GM23248 (cell line): ENCODE measurements at regions not wholly inside any gene's neighbourhood (a gene's known extent, or its start where the extent isn't known, plus 50 kb on each side); places are given as distances from the start of the nearest gene placed in this dataset.

Source experiments
- DNase-seq: peaks from one replicate; pipeline ENCODE4 v3.0.0-alpha.2; 2015
- H2AFZ ChIP-seq: fragments of 200-600 bp; sonication (generic); 2 replicates; pipeline ENCODE4 v1.6.1; 2016; ENCODE audit warnings: antibody characterized with exemption
- H3F3A ChIP-seq: fragments of 200-600 bp; sonication (generic); 2 replicates; pipeline ENCODE4 v1.6.1; 2016; ENCODE audit warnings: mild to moderate bottlenecking, antibody characterized with exemption, mixed run types; ENCODE audit not compliant: insufficient read depth
- H3K27ac ChIP-seq: fragments of 200-600 bp; sonication (generic); 2 replicates; pipeline ENCODE4 v1.5.1; 2016; ENCODE audit warnings: mild to moderate bottlenecking
- H3K27me3 ChIP-seq: fragments of 200-600 bp; sonication (generic); replicated peaks from 2 replicates; pipeline ENCODE4 v1.6.1; 2016; ENCODE audit warnings: mild to moderate bottlenecking; ENCODE audit not compliant: insufficient read depth
- H3K36me3 ChIP-seq: fragments of 200-600 bp; sonication (generic); 2 replicates; pipeline ENCODE4 v1.6.1; 2016; ENCODE audit warnings: low read depth, mild to moderate bottlenecking
- H3K4me1 ChIP-seq: fragments of 200-600 bp; sonication (generic); 2 replicates; pipeline ENCODE4 v1.6.1; 2016; ENCODE audit warnings: mild to moderate bottlenecking; ENCODE audit not compliant: insufficient read depth
- H3K4me2 ChIP-seq: fragments of 200-600 bp; sonication (generic); one replicate; pipeline ENCODE4 v1.6.1; 2016; ENCODE audit warnings: mild to moderate bottlenecking; ENCODE audit not compliant: unreplicated experiment
- H3K4me3 ChIP-seq: fragments of 200-600 bp; sonication (generic); 2 replicates; pipeline ENCODE4 v1.5.1; 2016; ENCODE audit warnings: mild to moderate bottlenecking
- H3K79me2 ChIP-seq: fragments of 200-600 bp; sonication (generic); 2 replicates; pipeline ENCODE4 v1.6.1; 2016; ENCODE audit warnings: mild to moderate bottlenecking; ENCODE audit not compliant: insufficient read depth
- H3K9ac ChIP-seq: fragments of 200-600 bp; sonication (generic); 2 replicates; pipeline ENCODE4 v1.6.1; 2016; ENCODE audit warnings: mild to moderate bottlenecking
- H3K9me2 ChIP-seq: fragments of 200-600 bp; sonication (generic); 2 replicates; pipeline ENCODE4 v1.6.1; 2016; ENCODE audit warnings: mixed run types, mild to moderate bottlenecking, moderate library complexity; ENCODE audit not compliant: insufficient read depth
- H3K9me3 ChIP-seq: fragments of 200-600 bp; sonication (generic); one replicate; pipeline ENCODE4 v1.6.1; 2017; ENCODE audit warnings: low read depth
- H4K20me1 ChIP-seq: fragments of 200-600 bp; sonication (generic); 2 replicates; pipeline ENCODE4 v1.6.0; 2016; ENCODE audit not compliant: insufficient read depth
- EZH2 ChIP-seq: fragments of 200-600 bp; sonication (generic); IDR thresholded peaks from 2 replicates; pipeline ENCODE4 v1.6.1; 2018; ENCODE audit warnings: antibody characterized with exemption, mild to moderate bottlenecking; ENCODE audit not compliant: insufficient read depth, poor library complexity, severe bottlenecking
- EZH2phosphoT487 ChIP-seq: fragments of 200-600 bp; sonication (generic); IDR thresholded peaks from 2 replicates; pipeline ENCODE4 v1.6.1; 2018; ENCODE audit warnings: antibody characterized with exemption, moderate library complexity, mild to moderate bottlenecking, low read depth; ENCODE audit not compliant: insufficient read depth
- WGBS, 2 experiments: methylation state at CpG; one replicate each; pipeline ENCODE4 v1.1.6; 2015 to 2017; ENCODE audit warnings: low lambda C conversion rate in 2 of 2, low coverage in 1 of 2; ENCODE audit errors: missing lambda C conversion rate in 2 of 2; 5-methylcytosine and 5-hydroxymethylcytosine counted together
- in situ Hi-C: fragments of 300-500 bp; cut with MboI; formaldehyde crosslinking; loops from 2 replicates; pipeline ENCODE4 v1.15.0; 2020

- Histone ChIP-seq H3K4me1 (no peaks in the 10 kb centered on the region), H3K9ac (no peak overlapping the region), H3K27ac (no peak overlapping the region), H3K27me3 (peaks cover under 1% of the 10 kb centered on the region), H3K4me2 (no peak overlapping the region), H3K79me2 (no peaks in the 10 kb centered on the region), H3K9me2 (no peaks in the 10 kb centered on the region), H3K36me3 (no peaks in the 10 kb centered on the region), H4K20me1 (no peaks in the 10 kb centered on the region), H3K9me3 (no peaks in the 10 kb centered on the region), H3K4me3 (no peak overlapping the region), H3F3A (no peaks in the 10 kb centered on the region), H2AFZ (no peak overlapping the region)
- 58 to 59% methylated on average over 2 of the region's 2 CpGs for WGBS, 2 experiments
- in situ Hi-C loops: no loop called here
- DNase-seq: no peak
- no peak for TF ChIP-seq EZH2
- TF ChIP-seq EZH2phosphoT487: no peak
Observed at GRCh38 chr15:69777356-69777755, 320.4 kb downstream of the TLE3 start.

GRCh38 chr15:69780374-69780773 lies 317.3 kb downstream of the TLE3 start:
- in situ Hi-C loops: no loop called here
- no peaks in the 10 kb centered on the region for H4K20me1 ChIP-seq
- TF ChIP-seq EZH2phosphoT487: no peak
- peak; percentile 44 for DNase-seq
- H3K9me2 ChIP-seq: no peaks in the 10 kb centered on the region
- H3K4me2 ChIP-seq: no peak overlapping the region
- H3K4me3 ChIP-seq: no peak overlapping the region
- H3K27ac ChIP-seq: no peak overlapping the region
- H3K79me2 ChIP-seq: no peaks in the 10 kb centered on the region
- H3K9me3 ChIP-seq: no peaks in the 10 kb centered on the region
- H3K9ac ChIP-seq: no peak overlapping the region
- H3K36me3 ChIP-seq: no peaks in the 10 kb centered on the region
- H2AFZ ChIP-seq: no peak overlapping the region
- no peaks in the 10 kb centered on the region; the same call in 1 of the 2 replicates for H3K27me3 ChIP-seq
- WGBS, 2 experiments: 82 to 88% methylated on average over 6 of the region's 6 CpGs
- H3K4me1 ChIP-seq: peaks cover 11% of the 10 kb centered on the region
- peaks cover 10% of the 10 kb centered on the region; the same call in 1 of the 2 replicates for H3F3A ChIP-seq

- H3F3A ChIP-seq: peaks cover 16% of the 10 kb centered on the region; the same call in 1 of the 2 replicates
- no peaks in the 10 kb centered on the region; the same call in 1 of the 2 replicates for H3K27me3 ChIP-seq
- no peaks in the 10 kb centered on the region for H3K36me3 ChIP-seq
Observed at GRCh38 chr15:69780981-69781380, 316.7 kb downstream of the TLE3 start.

GRCh38 chr15:69781411-69782125 lies 316.1 kb downstream of the TLE3 start:
- Histone ChIP-seq H3K9me2 (no peaks in the 10 kb centered on the region), H3K36me3 (no peaks in the 10 kb centered on the region), H3F3A (peaks cover 16% of the 10 kb centered on the region; the same call in 1 of the 2 replicates), H3K4me1 (peaks cover 16% of the 10 kb centered on the region), H3K9me3 (no peaks in the 10 kb centered on the region), H3K27me3 (no peaks in the 10 kb centered on the region; the same call in 1 of the 2 replicates), H3K9ac (no peak overlapping the region), H3K27ac (no peak overlapping the region), H4K20me1 (no peaks in the 10 kb centered on the region), H3K4me2 (no peak overlapping the region), H3K79me2 (no peaks in the 10 kb centered on the region), H3K4me3 (no peak overlapping the region), H2AFZ (no peak overlapping the region)
- in situ Hi-C loops: no loop called here
- no peak for TF ChIP-seq EZH2phosphoT487
- no peak for TF ChIP-seq EZH2
- DNase-seq: no peak
- WGBS, 2 experiments: 97 to 98% methylated on average over 6 of the region's 6 CpGs

More at GRCh38 chr15:69780981-69781380, 316.7 kb downstream of the TLE3 start:
- DNase-seq: no peak
- in situ Hi-C loops: no loop called here
- H3K79me2 ChIP-seq: no peaks in the 10 kb centered on the region
- no peak for TF ChIP-seq EZH2phosphoT487
- TF ChIP-seq EZH2: no peak
- H3K9ac ChIP-seq: no peak overlapping the region
- no peaks in the 10 kb centered on the region for H3K9me2 ChIP-seq
- H3K4me1 ChIP-seq: peaks cover 16% of the 10 kb centered on the region
- H3K4me2 ChIP-seq: no peak overlapping the region
- no peaks in the 10 kb centered on the region for H3K9me3 ChIP-seq
- no peak overlapping the region for H3K27ac ChIP-seq
- H4K20me1 ChIP-seq: no peaks in the 10 kb centered on the region
- 64 to 70% methylated on average over 6 of the region's 6 CpGs for WGBS, 2 experiments
- no peak overlapping the region for H2AFZ ChIP-seq
- H3K4me3 ChIP-seq: no peak overlapping the region
